WTC11 (cell line): ENCODE measurements at regions not wholly inside any gene's neighbourhood (a gene's known extent, or its start where the extent isn't known, plus 50 kb on each side); places are given as distances from the start of the nearest gene placed in this dataset.

Experiments used
- ATF1 ChIP-seq: sonication (generic); formaldehyde crosslinking; IDR thresholded peaks from 2 replicates; pipeline ENCODE4 v1.8.1; 2023; ENCODE audit warnings: mild to moderate bottlenecking, moderate library complexity, missing genetic modification reagents
- CDX4 ChIP-seq: fragments of 250-450 bp; sonication (Bioruptor Pico); IDR thresholded peaks from 2 replicates; pipeline ENCODE4 v1.9.0; 2021; ENCODE audit warnings: moderate library complexity, mild to moderate bottlenecking, inconsistent platforms, borderline replicate concordance
- CREM ChIP-seq: sonication (generic); formaldehyde crosslinking; IDR thresholded peaks from 2 replicates; pipeline ENCODE4 v1.8.1; 2022; ENCODE audit warnings: mild to moderate bottlenecking, missing genetic modification reagents, moderate library complexity
- ETV6 ChIP-seq: sonication (generic); formaldehyde crosslinking; IDR thresholded peaks from 2 replicates; pipeline ENCODE4 v1.8.1; 2022; ENCODE audit warnings: mild to moderate bottlenecking, missing genetic modification reagents
- FOXP1 ChIP-seq: sonication (generic); formaldehyde crosslinking; IDR thresholded peaks from 2 replicates; pipeline ENCODE4 v1.8.0; 2022; ENCODE audit warnings: missing genetic modification reagents, mild to moderate bottlenecking, moderate library complexity, borderline replicate concordance
- IRF2 ChIP-seq: sonication (generic); formaldehyde crosslinking; IDR thresholded peaks from 2 replicates; pipeline ENCODE4 v1.8.0; 2022; ENCODE audit warnings: low read depth, missing genetic modification reagents, borderline replicate concordance
- NR1H2 ChIP-seq: sonication (generic); formaldehyde crosslinking; IDR thresholded peaks from 2 replicates; pipeline ENCODE4 v1.9.0; 2021; ENCODE audit warnings: mild to moderate bottlenecking, moderate library complexity, missing genetic modification reagents
- PREB ChIP-seq: sonication (generic); formaldehyde crosslinking; IDR thresholded peaks from 2 replicates; pipeline ENCODE4 v1.8.1; 2022; ENCODE audit warnings: mild to moderate bottlenecking, missing genetic modification reagents, moderate library complexity, borderline replicate concordance
- TEAD4 ChIP-seq: sonication (generic); formaldehyde crosslinking; IDR thresholded peaks from 2 replicates; pipeline ENCODE4 v1.8.0; 2022; ENCODE audit warnings: mild to moderate bottlenecking, missing genetic modification reagents
- TF ChIP-seq, protein P1 (sequence below): fragments of 200-600 bp; IDR thresholded peaks from 2 replicates; pipeline ENCODE4 v1.8.0; 2022; ENCODE audit warnings: antibody characterized with exemption
- TF ChIP-seq, protein P2 (sequence below): sonication (generic); formaldehyde crosslinking; IDR thresholded peaks from 2 replicates; pipeline ENCODE4 v1.8.0; 2022; ENCODE audit warnings: mild to moderate bottlenecking, missing genetic modification reagents

DNA sequence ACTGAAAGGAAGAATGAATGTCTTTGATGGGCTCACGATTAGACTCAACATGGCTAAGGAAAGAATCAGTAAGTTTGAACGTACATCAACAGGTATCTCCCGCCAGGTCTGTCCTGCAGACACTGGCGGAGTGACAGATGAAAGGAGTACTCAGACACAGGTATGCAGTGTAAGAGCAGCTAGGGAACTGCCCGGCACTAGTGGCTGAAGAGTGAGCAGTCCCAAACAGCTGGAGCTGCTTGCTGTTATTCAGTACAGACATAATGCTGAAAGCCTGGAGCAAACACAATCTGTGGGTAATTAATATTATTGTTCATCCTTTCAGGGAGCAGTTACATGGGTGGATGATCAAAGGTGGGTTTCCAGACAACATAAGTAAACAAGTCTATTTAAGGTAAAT lies 835.5 kb downstream of the TLE4 start:
- TF ChIP-seq, protein P1, sequence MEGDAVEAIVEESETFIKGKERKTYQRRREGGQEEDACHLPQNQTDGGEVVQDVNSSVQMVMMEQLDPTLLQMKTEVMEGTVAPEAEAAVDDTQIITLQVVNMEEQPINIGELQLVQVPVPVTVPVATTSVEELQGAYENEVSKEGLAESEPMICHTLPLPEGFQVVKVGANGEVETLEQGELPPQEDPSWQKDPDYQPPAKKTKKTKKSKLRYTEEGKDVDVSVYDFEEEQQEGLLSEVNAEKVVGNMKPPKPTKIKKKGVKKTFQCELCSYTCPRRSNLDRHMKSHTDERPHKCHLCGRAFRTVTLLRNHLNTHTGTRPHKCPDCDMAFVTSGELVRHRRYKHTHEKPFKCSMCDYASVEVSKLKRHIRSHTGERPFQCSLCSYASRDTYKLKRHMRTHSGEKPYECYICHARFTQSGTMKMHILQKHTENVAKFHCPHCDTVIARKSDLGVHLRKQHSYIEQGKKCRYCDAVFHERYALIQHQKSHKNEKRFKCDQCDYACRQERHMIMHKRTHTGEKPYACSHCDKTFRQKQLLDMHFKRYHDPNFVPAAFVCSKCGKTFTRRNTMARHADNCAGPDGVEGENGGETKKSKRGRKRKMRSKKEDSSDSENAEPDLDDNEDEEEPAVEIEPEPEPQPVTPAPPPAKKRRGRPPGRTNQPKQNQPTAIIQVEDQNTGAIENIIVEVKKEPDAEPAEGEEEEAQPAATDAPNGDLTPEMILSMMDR: no peak
- no peak for TF ChIP-seq CREM (CRISPR knock-in tag)
- TF ChIP-seq, protein P2, sequence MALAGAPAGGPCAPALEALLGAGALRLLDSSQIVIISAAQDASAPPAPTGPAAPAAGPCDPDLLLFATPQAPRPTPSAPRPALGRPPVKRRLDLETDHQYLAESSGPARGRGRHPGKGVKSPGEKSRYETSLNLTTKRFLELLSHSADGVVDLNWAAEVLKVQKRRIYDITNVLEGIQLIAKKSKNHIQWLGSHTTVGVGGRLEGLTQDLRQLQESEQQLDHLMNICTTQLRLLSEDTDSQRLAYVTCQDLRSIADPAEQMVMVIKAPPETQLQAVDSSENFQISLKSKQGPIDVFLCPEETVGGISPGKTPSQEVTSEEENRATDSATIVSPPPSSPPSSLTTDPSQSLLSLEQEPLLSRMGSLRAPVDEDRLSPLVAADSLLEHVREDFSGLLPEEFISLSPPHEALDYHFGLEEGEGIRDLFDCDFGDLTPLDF (CRISPR knock-in tag): no peak
- no peak for TF ChIP-seq CDX4 (CRISPR knock-in tag)
- no peak for TF ChIP-seq ATF1
- TF ChIP-seq PREB (CRISPR knock-in tag): no peak
- no peak for TF ChIP-seq ETV6 (CRISPR knock-in tag)
- TF ChIP-seq TEAD4 (CRISPR knock-in tag): no peak
- no peak for TF ChIP-seq IRF2
- no peak for TF ChIP-seq FOXP1
- no peak for TF ChIP-seq NR1H2 (CRISPR knock-in tag)
